ENCODE measurements at regions not wholly inside any gene's neighbourhood (a gene's known extent, or its start where the extent isn't known, plus 50 kb on each side); places are given as distances from the start of the nearest gene placed in this dataset.
"Not testable (repeated sequence)": the region's sequence is repeated elsewhere in the genome, so short reads cannot be mapped to it uniquely, and the experiment has no call there.

DNA sequence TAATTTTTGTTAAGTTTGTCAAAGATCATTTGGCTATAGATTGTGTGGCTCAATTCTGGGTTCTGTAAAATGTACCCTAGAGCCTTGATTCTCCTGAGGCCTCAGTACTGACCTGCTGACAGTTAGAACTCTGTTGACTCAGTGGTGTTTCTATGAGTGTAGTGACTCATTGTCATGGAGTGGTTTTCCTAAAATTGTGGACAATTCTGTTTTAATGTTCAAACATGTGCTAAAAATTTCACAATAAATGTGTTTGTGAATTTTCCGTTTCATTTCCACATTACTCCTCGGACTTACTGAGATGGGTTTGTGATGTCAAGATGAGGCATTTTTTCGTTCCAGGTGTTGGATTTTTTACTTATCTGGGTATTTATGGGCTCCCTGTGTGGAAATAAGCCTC, 695.9 kb downstream of the TMEM121 start:
- TF ChIP-seq, protein P1, sequence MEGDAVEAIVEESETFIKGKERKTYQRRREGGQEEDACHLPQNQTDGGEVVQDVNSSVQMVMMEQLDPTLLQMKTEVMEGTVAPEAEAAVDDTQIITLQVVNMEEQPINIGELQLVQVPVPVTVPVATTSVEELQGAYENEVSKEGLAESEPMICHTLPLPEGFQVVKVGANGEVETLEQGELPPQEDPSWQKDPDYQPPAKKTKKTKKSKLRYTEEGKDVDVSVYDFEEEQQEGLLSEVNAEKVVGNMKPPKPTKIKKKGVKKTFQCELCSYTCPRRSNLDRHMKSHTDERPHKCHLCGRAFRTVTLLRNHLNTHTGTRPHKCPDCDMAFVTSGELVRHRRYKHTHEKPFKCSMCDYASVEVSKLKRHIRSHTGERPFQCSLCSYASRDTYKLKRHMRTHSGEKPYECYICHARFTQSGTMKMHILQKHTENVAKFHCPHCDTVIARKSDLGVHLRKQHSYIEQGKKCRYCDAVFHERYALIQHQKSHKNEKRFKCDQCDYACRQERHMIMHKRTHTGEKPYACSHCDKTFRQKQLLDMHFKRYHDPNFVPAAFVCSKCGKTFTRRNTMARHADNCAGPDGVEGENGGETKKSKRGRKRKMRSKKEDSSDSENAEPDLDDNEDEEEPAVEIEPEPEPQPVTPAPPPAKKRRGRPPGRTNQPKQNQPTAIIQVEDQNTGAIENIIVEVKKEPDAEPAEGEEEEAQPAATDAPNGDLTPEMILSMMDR (IDR thresholded peaks at IDR 0.05), result no peak
- TF ChIP-seq POLR2A (IDR thresholded peaks at IDR 0.05), result no peak
- DNase-seq, result no peak
- 39 to 59% methylated on average over 3 of the region's 3 CpGs for WGBS, 2 donors
- intact Hi-C loops (cut with DNase I), result no loop called here
- Histone ChIP-seq H3K9me3 (no peaks in the 10 kb centered on the region), H3K4me3 (no peak overlapping the region), H3K27me3 (no peaks in the 10 kb centered on the region), H3K27ac (no peak overlapping the region), H3K4me1 (no peaks in the 10 kb centered on the region), H3K36me3 (no peaks in the 10 kb centered on the region)

DNA sequence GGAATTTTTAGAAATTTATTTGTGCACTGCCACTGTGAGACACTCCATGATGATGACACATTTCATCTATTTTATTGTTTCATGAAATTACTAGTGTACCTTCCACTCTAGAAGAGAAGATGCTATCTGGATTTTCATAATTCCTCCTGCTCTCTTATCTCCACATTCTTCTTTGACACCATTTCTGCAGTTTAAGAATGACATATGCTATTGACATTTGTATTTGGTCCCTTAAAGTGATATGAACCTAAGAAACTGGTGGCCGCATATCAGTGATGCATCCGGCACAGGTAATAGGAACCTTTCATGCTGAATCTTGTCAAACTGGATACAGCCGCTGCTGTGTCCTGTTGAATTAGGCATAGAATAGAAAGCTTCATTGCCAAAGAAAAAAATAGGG, 696.3 kb downstream of the TMEM121 start:
- Histone ChIP-seq H3K36me3 (no peaks in the 10 kb centered on the region), H3K27ac (no peak overlapping the region), H3K27me3 (no peaks in the 10 kb centered on the region), H3K4me1 (no peaks in the 10 kb centered on the region), H3K9me3 (no peaks in the 10 kb centered on the region), H3K4me3 (no peak overlapping the region)
- DNase-seq, result no peak
- TF ChIP-seq, protein P1 (IDR thresholded peaks at IDR 0.05), result no peak
- no peak for TF ChIP-seq POLR2A (IDR thresholded peaks at IDR 0.05)
- intact Hi-C loops (cut with DNase I), result no loop called here
- 86 to 88% methylated on average over 3 of the region's 3 CpGs for WGBS, 2 donors

DNA sequence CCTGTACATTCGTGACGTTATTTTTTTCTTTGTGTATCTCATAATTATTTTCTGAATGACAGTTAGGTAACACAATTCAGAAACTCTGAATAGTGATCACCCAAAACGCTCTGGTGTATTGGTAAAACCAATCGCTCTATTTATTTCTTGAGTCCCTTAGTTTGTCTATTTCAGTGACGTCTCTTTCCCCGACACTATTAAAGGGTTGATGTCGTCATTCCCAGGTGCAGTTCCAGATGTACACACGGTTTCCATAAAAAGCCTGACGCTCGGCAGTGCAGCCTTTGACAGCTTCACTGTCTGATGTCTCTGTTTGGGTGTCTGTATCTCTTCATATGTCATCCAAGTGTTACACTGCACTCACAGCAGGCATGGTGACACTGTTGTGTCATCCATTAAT, 701.4 kb downstream of the TMEM121 start:
- 74 to 76% methylated on average over 10 of the region's 10 CpGs for WGBS, 2 donors
- TF ChIP-seq, protein P1 (IDR thresholded peaks at IDR 0.05), result no peak
- no peak for TF ChIP-seq POLR2A (IDR thresholded peaks at IDR 0.05)
- Histone ChIP-seq H3K36me3 (no peaks in the 10 kb centered on the region), H3K9me3 (no peaks in the 10 kb centered on the region), H3K27me3 (no peaks in the 10 kb centered on the region), H3K27ac (no peak overlapping the region), H3K4me1 (no peaks in the 10 kb centered on the region), H3K4me3 (no peak overlapping the region)
- intact Hi-C loops (cut with DNase I), result no loop called here
- no peak for DNase-seq

DNA sequence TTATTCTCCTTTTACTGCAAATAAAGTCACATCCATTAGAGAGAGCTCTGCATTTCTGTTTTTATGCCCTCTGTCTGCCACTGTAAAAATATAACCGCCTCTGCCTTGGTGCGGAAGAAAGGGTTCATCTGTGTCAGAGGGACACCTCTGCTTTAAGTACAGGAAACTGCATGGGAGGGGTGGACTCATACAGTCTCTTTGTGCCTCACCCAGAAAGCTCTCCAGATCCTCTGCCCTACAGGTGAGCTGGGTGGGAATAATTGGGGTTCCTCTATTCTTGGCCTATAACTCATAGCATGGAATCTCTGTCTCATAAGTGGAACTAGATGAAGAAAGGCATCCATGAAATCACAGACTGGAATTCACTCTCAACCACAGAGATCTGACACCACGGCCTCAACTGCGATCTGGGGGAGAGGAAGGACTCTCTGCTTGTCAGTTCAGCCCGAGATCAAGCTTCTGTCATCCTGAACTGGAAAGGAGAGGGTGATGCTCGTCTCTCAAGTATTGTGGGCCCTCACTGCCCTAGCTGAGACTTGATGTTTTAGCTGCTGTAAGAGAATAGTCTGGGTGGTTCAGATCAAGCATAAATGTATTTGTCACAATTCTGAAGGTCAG, 702.3 kb downstream of the TMEM121 start:
- DNase-seq, result no peak
- H3K4me3 ChIP-seq, result no peak overlapping the region
- TF ChIP-seq POLR2A (IDR thresholded peaks at IDR 0.05), result no peak
- TF ChIP-seq, protein P1 (IDR thresholded peaks at IDR 0.05), result no peak
- no peaks in the 10 kb centered on the region for H3K36me3 ChIP-seq
- H3K27me3 ChIP-seq, result no peaks in the 10 kb centered on the region
- WGBS, 2 donors, result 59 to 83% methylated on average over 3 to 4 of the region's 6 CpGs
- H3K4me1 ChIP-seq, result no peaks in the 10 kb centered on the region
- intact Hi-C loops (cut with DNase I), result no loop called here
- no peaks in the 10 kb centered on the region for H3K9me3 ChIP-seq
- H3K27ac ChIP-seq, result no peak overlapping the region

DNA sequence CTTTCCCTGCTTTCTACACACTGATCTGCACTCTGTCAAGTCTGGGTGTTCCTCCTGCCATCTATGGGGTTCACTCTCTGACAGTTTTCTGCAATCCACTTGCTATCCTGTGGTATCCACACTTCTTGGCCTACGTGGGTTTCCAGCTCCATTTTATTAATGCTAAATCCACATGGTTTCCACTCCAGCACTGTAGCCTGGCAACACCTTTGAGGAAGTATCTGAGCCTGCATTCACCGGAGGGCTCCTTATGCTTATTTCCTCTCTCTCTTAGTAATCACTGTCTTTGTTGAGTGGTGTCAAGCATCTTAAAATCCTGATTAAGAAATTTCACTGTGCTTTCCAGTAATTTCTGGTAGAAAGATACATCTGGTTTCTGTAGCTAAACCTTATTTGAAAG, 703.7 kb downstream of the TMEM121 start:
- no peak for DNase-seq
- TF ChIP-seq POLR2A (IDR thresholded peaks at IDR 0.05), result no peak
- TF ChIP-seq, protein P1 (IDR thresholded peaks at IDR 0.05), result no peak
- peaks cover 0 to under 1% (median 0%) of the 10 kb centered on the region in 4 donors for H3K27me3 ChIP-seq
- intact Hi-C loops (cut with DNase I), result no loop called here
- WGBS, 2 donors, result 33 to 50% methylated on average over 2 of the region's 2 CpGs
- no peaks in the 10 kb centered on the region for H3K36me3 ChIP-seq
- H3K4me1 ChIP-seq, result no peaks in the 10 kb centered on the region
- no peak overlapping the region for H3K4me3 ChIP-seq
- no peaks in the 10 kb centered on the region for H3K9me3 ChIP-seq
- H3K27ac ChIP-seq, result no peak overlapping the region

DNA sequence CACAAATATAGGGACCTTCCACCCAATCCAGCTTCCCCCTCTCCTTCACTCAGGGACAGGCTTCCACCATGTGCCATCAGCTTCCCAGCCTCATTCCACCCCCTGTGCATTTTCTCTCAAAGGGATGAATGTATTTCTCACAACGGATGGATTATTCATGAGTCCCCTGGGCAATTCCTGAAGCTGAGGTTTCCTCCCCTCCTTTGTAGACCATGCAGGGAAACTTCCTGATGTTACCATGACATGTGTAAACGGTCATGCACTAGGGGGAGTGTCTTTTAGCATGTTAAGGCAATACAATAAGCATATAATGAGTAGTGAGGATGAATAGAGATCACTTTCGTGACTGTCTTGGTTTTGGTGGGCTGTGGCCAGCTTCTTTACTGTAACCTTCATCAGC, 706.8 kb downstream of the TMEM121 start:
- intact Hi-C loops (cut with DNase I); H3K36me3 ChIP-seq; H3K4me3 ChIP-seq; H3K4me1 ChIP-seq; DNase-seq; H3K27ac ChIP-seq; H3K9me3 ChIP-seq: not testable (repeated sequence)
- WGBS, 2 donors, result 13 to 30% methylated on average over 3 of the region's 3 CpGs
- peaks cover 0 to 19% (median 0%) of the 10 kb centered on the region in 4 donors for H3K27me3 ChIP-seq
